Activated naive CD4-positive, alpha-beta T cell treated with anti-CD3 and anti-CD28 coated beads for 36 hours (primary cell): ENCODE measurements at regions not wholly inside any gene's neighbourhood (a gene's known extent, or its start where the extent isn't known, plus 50 kb on each side); places are given as distances from the start of the nearest gene placed in this dataset.

ENCODE experiments used
- CTCF ChIA-PET: fragments of 350-600 bp; sonication (Branson Sonifier 250); formaldehyde crosslinking; loops from one replicate; lab custom pipeline; 2021; ENCODE audit warnings: antibody characterized with exemption; lab: Charles Lee
- DNase-seq: peaks from one replicate; pipeline ENCODE4 v3.0.0-alpha.2; 2020
- H3K27ac Mint-ChIP-seq: one replicate; pipeline ENCODE4 v1.8.0; 2021; ENCODE audit warnings: mild to moderate bottlenecking, mixed read lengths
- H3K27me3 Mint-ChIP-seq: one replicate; pipeline ENCODE4 v1.8.0; 2021; ENCODE audit warnings: low read depth, mixed read lengths
- H3K36me3 Mint-ChIP-seq: one replicate; pipeline ENCODE4 v1.8.0; 2021; ENCODE audit warnings: low read depth, mixed read lengths
- H3K4me1 Mint-ChIP-seq: one replicate; pipeline ENCODE4 v1.8.0; 2021; ENCODE audit warnings: low read depth, mixed read lengths
- H3K4me3 Mint-ChIP-seq: one replicate; pipeline ENCODE4 v1.8.0; 2021; ENCODE audit warnings: mild to moderate bottlenecking, moderate library complexity, mixed read lengths
- H3K9me3 Mint-ChIP-seq: one replicate; pipeline ENCODE4 v1.8.0; 2021; ENCODE audit warnings: mixed read lengths
- intact Hi-C: fragments of 100-400 bp; cut with micrococcal nuclease; formaldehyde crosslinking; loops from one replicate; pipeline ENCODE4 v1.15.1; 2023

DNA sequence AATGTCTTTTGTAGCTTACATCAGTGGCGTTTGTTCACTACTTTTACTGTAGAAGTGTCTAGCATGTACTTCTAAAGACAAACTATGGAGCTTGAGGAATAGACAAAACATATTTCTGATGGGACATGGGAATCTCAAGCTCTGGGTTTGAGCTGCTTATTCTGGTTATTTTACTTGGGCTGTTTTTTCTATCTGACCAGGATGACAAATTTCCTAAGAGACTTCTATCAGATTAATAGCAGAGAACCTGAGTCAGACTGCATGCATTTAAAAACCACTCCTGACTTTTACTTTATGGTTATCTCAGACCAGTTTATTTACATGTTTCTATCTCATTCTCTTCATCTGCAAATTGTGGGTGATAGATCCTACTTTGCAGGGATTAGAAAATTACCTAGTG is 1282.3 kb upstream of the GJE1 start:
- H3K4me1 Mint-ChIP-seq, result no peaks in the 10 kb centered on the region
- DNase-seq, result no peak
- no peak overlapping the region for H3K27ac Mint-ChIP-seq
- no peaks in the 10 kb centered on the region for H3K9me3 Mint-ChIP-seq
- peaks cover 6% of the 10 kb centered on the region for H3K27me3 Mint-ChIP-seq
- no peak overlapping the region for H3K4me3 Mint-ChIP-seq
- intact Hi-C loops, result no loop called here
- CTCF ChIA-PET, result no interaction called here
- H3K36me3 Mint-ChIP-seq, result no peaks in the 10 kb centered on the region

DNA sequence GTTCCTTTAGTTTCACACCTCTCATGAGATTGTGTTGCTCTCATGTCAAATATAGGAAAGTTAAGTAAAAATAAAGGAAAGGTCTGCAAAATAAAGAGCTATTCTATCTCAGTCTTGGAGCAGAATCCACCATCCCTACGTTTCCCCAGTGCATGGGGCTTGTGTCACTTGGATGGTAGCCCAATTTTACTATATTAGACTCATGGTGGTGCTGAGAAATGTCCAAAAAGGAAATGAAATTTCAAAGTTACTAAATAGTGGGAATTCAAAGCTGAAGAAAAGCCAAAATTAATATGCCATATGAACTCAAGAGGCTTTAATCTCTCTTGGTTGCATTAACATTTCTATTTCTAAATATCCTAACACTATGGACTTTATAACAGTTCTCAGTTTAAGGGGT is 1283.3 kb upstream of the GJE1 start:
- intact Hi-C loops, result no loop called here
- no peak overlapping the region for H3K4me3 Mint-ChIP-seq
- no peak overlapping the region for H3K27ac Mint-ChIP-seq
- H3K9me3 Mint-ChIP-seq, result no peaks in the 10 kb centered on the region
- peaks cover 6% of the 10 kb centered on the region for H3K27me3 Mint-ChIP-seq
- no peak for DNase-seq
- CTCF ChIA-PET, result no interaction called here
- H3K36me3 Mint-ChIP-seq, result no peaks in the 10 kb centered on the region
- H3K4me1 Mint-ChIP-seq, result no peaks in the 10 kb centered on the region

DNA sequence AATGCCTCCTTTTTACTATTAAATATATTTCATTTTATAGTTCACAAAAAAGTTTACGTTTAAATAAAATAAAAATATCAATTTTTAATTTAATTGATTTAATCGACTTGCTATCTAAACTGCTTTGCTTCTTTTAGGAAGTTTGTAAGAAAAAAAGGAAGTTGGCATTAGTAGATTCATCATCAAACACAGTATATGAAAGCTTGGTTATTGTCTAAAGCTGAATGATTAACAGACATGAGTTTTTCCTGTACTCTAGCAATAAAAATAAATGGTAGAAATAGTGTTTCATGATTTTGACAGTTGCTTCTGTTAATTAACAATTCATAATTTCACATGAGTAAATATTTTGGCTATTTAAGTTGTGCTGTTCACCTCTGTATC is 1285.5 kb upstream of the GJE1 start:
- no peaks in the 10 kb centered on the region for H3K4me1 Mint-ChIP-seq
- H3K27ac Mint-ChIP-seq, result no peak overlapping the region
- peaks cover 6% of the 10 kb centered on the region for H3K27me3 Mint-ChIP-seq
- DNase-seq, result no peak
- H3K36me3 Mint-ChIP-seq, result no peaks in the 10 kb centered on the region
- no peak overlapping the region for H3K4me3 Mint-ChIP-seq
- H3K9me3 Mint-ChIP-seq, result no peaks in the 10 kb centered on the region
- intact Hi-C loops, result no loop called here
- CTCF ChIA-PET, result no interaction called here

DNA sequence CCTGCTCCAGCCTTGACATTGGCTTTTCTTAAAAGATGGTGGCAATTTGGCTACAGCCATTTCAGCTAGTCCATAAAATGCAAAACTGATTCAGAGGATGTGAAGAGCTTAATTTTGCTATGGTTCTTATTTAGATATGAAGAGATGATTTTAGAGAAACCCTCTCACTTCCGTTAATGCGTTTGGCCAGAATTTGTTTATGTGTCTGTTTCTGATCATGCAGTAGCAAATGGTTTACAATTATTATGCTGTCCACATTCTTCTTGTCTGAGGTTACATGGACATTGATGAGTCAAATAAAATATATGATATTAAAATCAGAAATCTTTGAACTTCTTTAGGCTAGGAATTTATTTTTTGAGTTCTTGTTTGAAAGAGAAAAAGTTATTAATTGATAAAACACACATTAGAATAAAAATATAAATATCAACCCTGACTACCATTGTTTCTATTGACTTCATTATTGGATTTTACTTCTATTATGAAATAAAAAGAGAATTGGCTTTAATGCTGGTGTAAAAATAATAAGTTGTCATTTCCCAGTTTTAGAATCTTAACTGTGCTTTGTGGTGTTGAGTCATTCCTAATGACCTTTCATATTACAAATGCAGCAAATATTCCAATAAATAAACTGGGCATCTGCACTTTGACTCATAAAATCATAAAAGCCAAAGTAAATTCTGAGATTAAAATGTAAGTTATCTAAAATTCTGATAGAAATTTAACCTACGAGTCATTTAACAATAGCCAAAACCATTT is 1286.0 kb upstream of the GJE1 start:
- no peak for DNase-seq
- intact Hi-C loops, result no loop called here
- no peaks in the 10 kb centered on the region for H3K36me3 Mint-ChIP-seq
- no peak overlapping the region for H3K4me3 Mint-ChIP-seq
- H3K9me3 Mint-ChIP-seq, result no peaks in the 10 kb centered on the region
- CTCF ChIA-PET, result no interaction called here
- H3K27me3 Mint-ChIP-seq, result peaks cover 6% of the 10 kb centered on the region
- no peak overlapping the region for H3K27ac Mint-ChIP-seq
- no peaks in the 10 kb centered on the region for H3K4me1 Mint-ChIP-seq

DNA sequence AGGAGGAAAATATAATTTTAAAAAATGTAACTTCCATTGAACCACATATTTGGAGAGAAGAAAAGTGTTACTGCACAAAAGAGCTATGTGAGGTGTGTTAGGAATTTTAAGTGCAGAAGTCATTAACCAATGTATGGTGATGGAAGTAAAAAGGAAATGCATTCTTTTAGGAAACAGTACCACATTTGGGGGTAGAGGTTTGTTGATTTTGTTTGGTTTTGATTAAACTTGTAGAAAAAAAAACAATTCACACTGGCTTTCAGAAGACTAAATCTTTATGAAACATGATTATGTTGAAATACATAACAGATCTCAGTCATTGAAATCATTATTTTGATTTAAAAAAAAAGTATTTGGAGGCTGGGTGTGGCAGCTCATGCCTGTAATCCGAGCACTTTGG is 1287.0 kb upstream of the GJE1 start:
- Mint-ChIP-seq H3K4me1 (no peaks in the 10 kb centered on the region), H3K27ac (no peak overlapping the region), H3K36me3 (no peaks in the 10 kb centered on the region), H3K4me3 (no peak overlapping the region), H3K27me3 (peaks cover 6% of the 10 kb centered on the region), H3K9me3 (no peaks in the 10 kb centered on the region)
- intact Hi-C loops, result no loop called here
- CTCF ChIA-PET, result no interaction called here
- no peak for DNase-seq

DNA sequence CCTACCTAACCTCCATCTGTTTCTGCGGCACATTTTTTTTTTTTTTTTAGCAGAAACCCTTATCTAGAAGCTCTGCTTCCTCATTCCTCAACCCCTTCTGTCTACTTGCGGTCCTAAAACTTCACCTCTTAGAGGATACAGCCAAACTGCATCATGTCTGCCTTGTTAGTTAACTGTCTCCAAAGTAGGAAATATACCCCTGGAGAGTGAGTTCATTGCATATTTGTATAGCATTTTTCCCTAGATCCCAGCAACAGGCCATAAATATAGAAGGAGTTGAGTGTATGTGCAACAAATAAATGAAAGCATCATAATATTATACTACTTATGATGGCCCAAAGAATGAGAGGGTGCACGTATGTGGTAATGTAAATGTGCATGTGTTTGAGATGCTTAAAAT is 1288.6 kb upstream of the GJE1 start:
- H3K27me3 Mint-ChIP-seq, result peaks cover 6% of the 10 kb centered on the region

DNA sequence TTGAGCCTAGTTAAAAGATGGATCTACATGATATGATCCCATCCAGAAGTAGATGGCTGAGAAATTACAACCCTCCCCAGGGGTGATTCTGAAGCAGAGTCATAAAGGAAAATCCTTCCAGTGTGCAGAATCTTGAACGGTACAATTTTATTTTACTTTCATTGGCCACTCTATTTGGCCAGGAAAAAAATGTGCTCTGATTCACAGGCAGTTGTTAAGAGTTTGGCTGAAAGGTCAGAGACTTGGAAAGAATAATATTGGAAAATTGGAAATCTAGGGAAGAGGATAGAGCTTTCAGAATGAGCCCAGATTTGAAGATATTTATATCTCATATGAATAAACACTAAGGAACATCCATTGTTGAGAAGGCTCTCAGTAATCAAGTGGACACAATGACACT is 1299.3 kb upstream of the GJE1 start:
- intact Hi-C loops, result no loop called here
- no peak for DNase-seq
- Mint-ChIP-seq H3K27ac (no peak overlapping the region), H3K4me3 (no peak overlapping the region), H3K4me1 (no peaks in the 10 kb centered on the region), H3K9me3 (no peaks in the 10 kb centered on the region), H3K27me3 (no peaks in the 10 kb centered on the region), H3K36me3 (no peaks in the 10 kb centered on the region)
- CTCF ChIA-PET, result no interaction called here

More for the DNA sequence above, 1288.6 kb upstream of the GJE1 start:
- Mint-ChIP-seq H3K4me3 (no peak overlapping the region), H3K27ac (no peak overlapping the region), H3K4me1 (no peaks in the 10 kb centered on the region), H3K36me3 (no peaks in the 10 kb centered on the region), H3K9me3 (no peaks in the 10 kb centered on the region)
- DNase-seq, result no peak
- CTCF ChIA-PET, result no interaction called here
- intact Hi-C loops, result no loop called here

DNA sequence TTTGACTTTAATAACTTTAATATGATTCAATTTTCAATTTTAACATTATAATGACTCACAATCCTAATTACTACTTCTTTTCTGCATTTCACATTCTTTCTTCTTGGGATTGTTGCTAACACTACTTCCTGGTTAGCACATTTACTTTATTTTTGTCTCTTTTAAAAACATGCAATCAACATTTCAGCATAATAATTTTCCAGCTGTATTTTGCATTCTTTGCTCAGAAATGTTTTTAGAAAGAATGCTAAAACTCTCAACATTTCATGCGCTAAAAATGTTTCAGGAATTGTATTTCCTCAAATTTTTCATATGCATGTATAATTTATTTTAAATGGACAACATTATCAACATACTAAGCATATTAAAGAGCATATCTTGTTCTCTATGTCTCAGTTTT is 1302.1 kb upstream of the GJE1 start:
- Mint-ChIP-seq H3K9me3 (no peaks in the 10 kb centered on the region), H3K4me3 (no peak overlapping the region), H3K27me3 (peaks cover 3% of the 10 kb centered on the region), H3K4me1 (no peaks in the 10 kb centered on the region), H3K27ac (no peak overlapping the region), H3K36me3 (no peaks in the 10 kb centered on the region)
- CTCF ChIA-PET, result no interaction called here
- intact Hi-C loops, result no loop called here
- no peak for DNase-seq

DNA sequence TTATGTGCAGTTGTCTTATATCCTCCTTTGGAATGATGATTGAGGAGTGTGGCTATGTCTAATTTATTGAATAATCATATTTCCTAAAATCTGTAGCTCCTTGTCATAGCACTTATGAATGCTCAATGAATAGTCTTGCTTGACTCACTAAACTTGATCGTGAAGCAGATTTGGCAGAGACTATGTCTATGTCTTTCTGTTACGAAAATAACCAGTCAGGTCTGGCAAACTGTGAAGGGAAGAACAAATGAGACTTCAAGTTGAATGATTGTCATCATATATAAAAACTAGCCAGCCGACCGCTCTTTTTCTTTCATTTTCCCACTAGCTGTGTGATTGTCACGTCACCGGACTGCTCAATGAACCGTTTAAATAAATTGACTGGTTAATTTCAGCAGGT is 1303.9 kb upstream of the GJE1 start:
- no peaks in the 10 kb centered on the region for H3K9me3 Mint-ChIP-seq
- H3K36me3 Mint-ChIP-seq, result no peaks in the 10 kb centered on the region
- no peak overlapping the region for H3K4me3 Mint-ChIP-seq
- H3K4me1 Mint-ChIP-seq, result no peaks in the 10 kb centered on the region
- CTCF ChIA-PET, result no interaction called here
- H3K27ac Mint-ChIP-seq, result no peak overlapping the region
- intact Hi-C loops, result no loop called here
- DNase-seq, result no peak
- H3K27me3 Mint-ChIP-seq, result peaks cover 5% of the 10 kb centered on the region

DNA sequence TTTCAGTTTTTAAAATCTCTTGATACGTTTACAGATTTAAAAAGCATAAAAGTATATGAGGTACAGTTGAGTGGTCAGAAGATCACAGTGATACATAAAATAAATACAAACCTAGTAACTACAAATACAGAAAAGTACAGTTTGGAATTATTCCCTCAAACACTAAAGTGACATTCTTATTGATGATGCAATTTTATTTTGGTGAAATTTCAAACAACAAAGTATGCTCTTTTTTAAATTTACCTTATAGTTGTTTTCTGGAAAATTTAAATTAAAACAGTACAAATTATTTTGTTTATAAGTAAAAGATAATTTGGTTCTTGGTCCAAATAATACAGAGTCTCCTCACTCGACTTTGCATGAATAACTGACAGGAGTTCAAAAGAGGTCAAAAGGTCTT is 1305.1 kb upstream of the GJE1 start:
- H3K9me3 Mint-ChIP-seq, result no peaks in the 10 kb centered on the region
- no peaks in the 10 kb centered on the region for H3K36me3 Mint-ChIP-seq
- intact Hi-C loops, result no loop called here

DNA sequence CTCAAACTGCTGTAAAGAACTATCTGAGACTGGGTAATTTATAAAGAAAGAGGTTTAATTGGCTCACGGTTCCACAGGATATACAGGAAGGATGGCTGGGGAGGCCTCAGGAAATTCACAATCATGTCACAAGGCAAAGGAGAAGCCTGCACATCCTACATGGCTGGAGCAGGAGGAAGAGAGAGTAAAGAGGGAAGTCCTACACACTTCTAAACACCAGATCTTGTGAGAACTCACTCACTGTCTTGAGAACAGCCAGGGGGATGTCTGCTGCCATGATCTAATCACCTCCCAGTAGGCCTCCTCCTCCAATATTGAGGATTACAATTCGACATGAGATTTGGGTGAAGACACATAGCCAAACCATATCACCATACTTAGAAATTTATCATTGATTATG is 1307.0 kb upstream of the GJE1 start:
- Mint-ChIP-seq H3K9me3 (no peaks in the 10 kb centered on the region), H3K36me3 (no peaks in the 10 kb centered on the region), H3K27ac (no peak overlapping the region), H3K4me3 (no peak overlapping the region), H3K4me1 (no peaks in the 10 kb centered on the region), H3K27me3 (peaks cover 9% of the 10 kb centered on the region)
- CTCF ChIA-PET, result no interaction called here
- no peak for DNase-seq
- intact Hi-C loops, result no loop called here

More for the DNA sequence above, 1305.1 kb upstream of the GJE1 start:
- no peak for DNase-seq
- H3K4me1 Mint-ChIP-seq, result no peaks in the 10 kb centered on the region
- no peak overlapping the region for H3K27ac Mint-ChIP-seq
- CTCF ChIA-PET, result no interaction called here
- H3K27me3 Mint-ChIP-seq, result peaks cover 7% of the 10 kb centered on the region
- no peak overlapping the region for H3K4me3 Mint-ChIP-seq

DNA sequence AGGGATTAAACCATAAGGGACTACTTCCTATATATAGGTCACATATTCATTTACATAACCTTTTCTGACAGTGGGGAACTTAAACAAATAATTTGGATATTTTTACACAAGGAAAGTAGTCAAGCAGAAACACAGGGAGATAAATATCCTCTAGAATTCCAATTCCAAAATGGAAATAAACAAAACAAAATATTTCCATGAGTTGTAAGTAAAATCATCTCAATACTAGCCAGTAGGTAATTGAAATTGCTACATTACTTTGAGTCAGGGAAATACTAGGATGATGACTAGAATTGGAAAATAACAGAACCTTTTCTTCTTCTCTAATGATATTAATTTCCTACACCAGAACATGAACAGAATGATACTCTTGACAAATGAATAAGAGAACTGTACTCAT is 1308.1 kb upstream of the GJE1 start:
- Mint-ChIP-seq H3K36me3 (no peaks in the 10 kb centered on the region), H3K27me3 (peaks cover 9% of the 10 kb centered on the region), H3K9me3 (no peaks in the 10 kb centered on the region), H3K4me1 (no peaks in the 10 kb centered on the region), H3K27ac (no peak overlapping the region), H3K4me3 (no peak overlapping the region)
- no peak for DNase-seq
- CTCF ChIA-PET, result no interaction called here
- intact Hi-C loops, result no loop called here

DNA sequence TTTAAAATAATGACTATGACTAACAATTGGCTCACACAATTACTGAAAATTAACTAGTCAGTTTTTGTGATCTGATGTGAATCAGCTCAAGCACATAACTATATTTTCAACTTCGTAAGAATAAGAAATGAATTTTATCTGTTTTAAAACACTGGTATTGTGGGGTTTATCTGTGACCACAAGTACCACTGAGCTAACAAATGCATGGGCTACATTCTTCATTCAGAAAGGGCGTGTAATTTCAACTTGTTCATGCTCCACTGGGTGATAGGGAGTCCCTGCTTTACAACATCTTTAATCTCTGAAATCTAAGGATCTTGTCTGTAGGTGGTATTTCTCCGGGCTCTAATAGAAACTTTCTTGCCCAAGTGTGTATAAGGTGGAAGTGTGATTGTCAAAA is 1311.5 kb upstream of the GJE1 start:
- CTCF ChIA-PET, result no interaction called here
- H3K36me3 Mint-ChIP-seq, result no peaks in the 10 kb centered on the region
- H3K4me3 Mint-ChIP-seq, result no peak overlapping the region
- intact Hi-C loops, result no loop called here
- no peak for DNase-seq
- H3K9me3 Mint-ChIP-seq, result no peaks in the 10 kb centered on the region
- no peak overlapping the region for H3K27ac Mint-ChIP-seq
- no peaks in the 10 kb centered on the region for H3K4me1 Mint-ChIP-seq
- peaks cover 5% of the 10 kb centered on the region for H3K27me3 Mint-ChIP-seq
